ENCODE measurements at regions not wholly inside any gene's neighbourhood (a gene's known extent, or its start where the extent isn't known, plus 50 kb on each side); places are given as distances from the start of the nearest gene placed in this dataset.

- no peak for DNase-seq (ENCODE audit: extremely low read depth, low read depth)
- H3K4me3 ChIP-seq (replicated peaks; ENCODE audit: low read depth, low read length): no peak overlapping the region
- TF ChIP-seq, protein P1, sequence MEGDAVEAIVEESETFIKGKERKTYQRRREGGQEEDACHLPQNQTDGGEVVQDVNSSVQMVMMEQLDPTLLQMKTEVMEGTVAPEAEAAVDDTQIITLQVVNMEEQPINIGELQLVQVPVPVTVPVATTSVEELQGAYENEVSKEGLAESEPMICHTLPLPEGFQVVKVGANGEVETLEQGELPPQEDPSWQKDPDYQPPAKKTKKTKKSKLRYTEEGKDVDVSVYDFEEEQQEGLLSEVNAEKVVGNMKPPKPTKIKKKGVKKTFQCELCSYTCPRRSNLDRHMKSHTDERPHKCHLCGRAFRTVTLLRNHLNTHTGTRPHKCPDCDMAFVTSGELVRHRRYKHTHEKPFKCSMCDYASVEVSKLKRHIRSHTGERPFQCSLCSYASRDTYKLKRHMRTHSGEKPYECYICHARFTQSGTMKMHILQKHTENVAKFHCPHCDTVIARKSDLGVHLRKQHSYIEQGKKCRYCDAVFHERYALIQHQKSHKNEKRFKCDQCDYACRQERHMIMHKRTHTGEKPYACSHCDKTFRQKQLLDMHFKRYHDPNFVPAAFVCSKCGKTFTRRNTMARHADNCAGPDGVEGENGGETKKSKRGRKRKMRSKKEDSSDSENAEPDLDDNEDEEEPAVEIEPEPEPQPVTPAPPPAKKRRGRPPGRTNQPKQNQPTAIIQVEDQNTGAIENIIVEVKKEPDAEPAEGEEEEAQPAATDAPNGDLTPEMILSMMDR (IDR thresholded peaks at IDR 0.05; ENCODE audit: low read depth, low read length, missing control alignments): no peak
Observed at GRCh38 chr10:129390147-129390546, 76.9 kb upstream of the MGMT start.

DNA sequence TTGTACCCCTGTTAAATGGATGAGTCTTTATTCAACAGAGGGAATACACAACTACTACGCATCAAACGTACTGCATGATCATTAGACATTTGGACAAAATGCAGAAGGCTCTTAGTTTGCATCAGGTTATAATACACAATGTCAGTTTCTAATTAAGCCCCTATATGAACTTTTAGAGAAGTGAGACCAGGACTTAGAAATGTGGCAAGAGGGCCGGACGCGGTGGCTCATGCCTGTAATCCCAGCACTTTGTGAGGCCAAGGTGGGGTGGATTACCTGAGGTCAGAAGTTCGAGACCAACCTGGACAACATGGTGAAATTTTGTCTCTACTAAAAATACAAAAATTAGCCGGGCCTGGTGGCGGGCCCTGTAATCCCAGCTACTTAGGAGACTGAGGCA, 76.3 kb upstream of the MGMT start:
- DNase-seq (ENCODE audit: extremely low read depth, low read depth): no peak
- no peak overlapping the region for H3K4me3 ChIP-seq (replicated peaks; ENCODE audit: low read depth, low read length)
- TF ChIP-seq, protein P1 (IDR thresholded peaks at IDR 0.05; ENCODE audit: low read depth, low read length, missing control alignments): no peak

- H3K4me3 ChIP-seq (replicated peaks; ENCODE audit: low read depth, low read length): no peak overlapping the region
- DNase-seq (ENCODE audit: extremely low read depth, low read depth): no peak
- TF ChIP-seq, protein P1 (IDR thresholded peaks at IDR 0.05; ENCODE audit: low read depth, low read length, missing control alignments): no peak
Observed at GRCh38 chr10:129391464-129391863, 75.6 kb upstream of the MGMT start.

DNA sequence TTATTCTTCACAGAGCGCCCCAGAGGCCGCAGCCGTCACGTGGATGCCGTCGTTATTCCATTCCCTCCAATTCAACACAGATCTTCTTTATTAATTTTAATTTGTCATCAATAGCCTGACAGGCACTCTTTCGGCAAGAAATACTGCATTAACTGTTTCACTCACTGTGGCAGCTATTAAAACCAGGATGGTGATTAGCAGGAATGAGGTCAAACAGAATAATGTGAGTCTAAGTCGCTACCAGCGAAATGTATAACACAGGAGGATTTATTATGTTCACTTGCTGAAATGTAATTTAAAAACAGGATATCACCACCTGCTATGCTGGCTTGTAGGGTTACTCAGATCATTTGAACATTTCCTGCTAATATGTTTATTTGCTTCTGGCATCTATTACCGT, 74.2 kb upstream of the MGMT start:
- H3K4me3 ChIP-seq (replicated peaks; ENCODE audit: low read depth, low read length): no peak overlapping the region
- no peak for DNase-seq (ENCODE audit: extremely low read depth, low read depth)
- TF ChIP-seq, protein P1 (IDR thresholded peaks at IDR 0.05; ENCODE audit: low read depth, low read length, missing control alignments): no peak

DNA sequence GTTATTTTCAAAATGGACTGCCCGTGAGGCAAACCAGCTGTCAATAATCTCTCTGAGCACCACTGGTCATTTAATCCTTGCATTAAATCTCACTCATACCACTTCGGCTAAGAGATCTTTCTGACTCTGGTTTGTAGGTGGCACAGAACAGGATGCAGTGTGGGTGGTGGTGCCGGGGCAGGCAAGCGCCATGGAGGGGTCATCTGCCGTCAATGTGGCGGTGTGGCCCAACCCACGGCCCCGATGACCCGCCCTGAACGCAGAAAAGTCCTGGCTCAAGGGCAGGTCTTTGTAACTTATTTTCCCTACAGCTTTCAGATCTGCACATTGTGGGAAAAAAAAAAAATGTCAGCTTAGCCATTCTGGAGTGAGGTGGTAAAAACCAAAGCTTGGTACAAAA, 73.2 kb upstream of the MGMT start:
- no peak for DNase-seq (ENCODE audit: extremely low read depth, low read depth)
- no peak overlapping the region for H3K4me3 ChIP-seq (replicated peaks; ENCODE audit: low read depth, low read length)
- TF ChIP-seq, protein P1 (IDR thresholded peaks at IDR 0.05; ENCODE audit: low read depth, low read length, missing control alignments): no peak

DNA sequence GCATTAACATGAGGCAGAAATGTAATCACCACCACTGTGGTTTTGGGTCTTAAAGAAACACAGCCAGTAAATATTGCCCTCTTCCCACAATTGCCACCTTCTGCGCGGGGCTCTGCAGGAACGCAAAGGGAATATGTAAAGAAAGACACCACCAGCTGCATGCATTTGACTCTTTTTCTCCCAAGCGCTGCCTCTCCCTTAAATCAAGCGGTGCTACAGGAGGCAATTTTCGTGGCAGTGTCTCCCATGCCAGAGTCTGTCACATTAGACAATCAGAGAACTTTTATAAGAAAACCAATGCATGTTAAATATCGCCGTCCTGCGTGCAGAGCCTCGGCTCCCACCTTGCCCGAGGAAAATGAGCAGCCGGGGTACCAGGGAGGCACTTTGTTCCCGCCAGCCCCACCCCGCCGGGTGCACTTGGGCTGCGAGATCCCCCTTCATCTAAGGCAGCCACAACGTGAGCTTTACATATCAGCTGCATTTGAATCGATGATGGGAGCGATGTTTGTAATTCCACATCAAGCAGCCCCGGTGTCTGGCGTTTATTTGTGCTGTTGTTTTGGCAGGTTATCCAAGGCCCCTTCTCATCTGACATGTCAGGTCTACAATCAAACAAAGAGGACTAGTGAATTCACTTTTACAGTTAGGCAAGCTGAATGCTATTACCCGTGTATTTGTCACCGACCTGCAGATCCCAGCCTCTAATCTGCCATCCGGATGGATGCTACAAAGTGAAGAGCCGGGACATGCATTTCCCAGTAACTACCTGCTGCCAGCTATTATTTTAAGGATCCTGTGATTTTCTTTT, 72.3 kb upstream of the MGMT start:
- no peak overlapping the region for H3K4me3 ChIP-seq (replicated peaks; ENCODE audit: low read depth, low read length)

More for the DNA sequence above, 72.3 kb upstream of the MGMT start:
- TF ChIP-seq, protein P1 (IDR thresholded peaks at IDR 0.05; ENCODE audit: low read depth, low read length, missing control alignments): no peak
- DNase-seq (ENCODE audit: extremely low read depth, low read depth): no peak

Data from HFF-Myc (cell line).